Activated effector memory CD4-positive, alpha-beta T cell treated with anti-CD3 and anti-CD28 coated beads, Interleukin-2, amount 50 U/mL, for 16 hours (primary cell): ENCODE measurements at regions not wholly inside any gene's neighbourhood (a gene's known extent, or its start where the extent isn't known, plus 50 kb on each side); places are given as distances from the start of the nearest gene placed in this dataset.
A peak's percentile ranks its signal among the peaks of the same experiment; 100 is the strongest.
"Not testable (repeated sequence)": the region's sequence is repeated elsewhere in the genome, so short reads cannot be mapped to it uniquely, and the experiment has no call there.

Experiments
- DNase-seq: peaks from one replicate; pipeline ENCODE4 v3.0.0-alpha.2; 2020

DNA sequence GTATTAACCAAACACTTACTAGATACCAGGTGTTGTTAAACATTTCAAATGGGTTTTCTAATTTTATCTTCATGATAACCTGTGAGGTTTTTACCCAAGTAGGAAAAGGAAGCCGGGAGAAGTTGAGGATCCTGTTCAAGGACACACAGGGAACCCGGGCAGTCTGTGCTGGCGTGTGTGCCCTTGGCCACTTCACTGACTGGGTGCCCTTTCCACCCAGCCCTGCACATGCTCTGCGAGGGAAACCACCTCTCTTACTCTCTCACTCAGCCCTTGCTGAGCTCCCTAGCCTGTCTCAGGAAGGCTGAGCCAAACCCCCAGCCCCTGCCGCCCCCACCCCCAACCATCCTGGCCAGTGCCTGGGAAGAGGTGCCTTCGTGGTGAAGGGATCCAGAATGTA, 51.8 kb downstream of the TEX44 start:
- no peak for DNase-seq

DNA sequence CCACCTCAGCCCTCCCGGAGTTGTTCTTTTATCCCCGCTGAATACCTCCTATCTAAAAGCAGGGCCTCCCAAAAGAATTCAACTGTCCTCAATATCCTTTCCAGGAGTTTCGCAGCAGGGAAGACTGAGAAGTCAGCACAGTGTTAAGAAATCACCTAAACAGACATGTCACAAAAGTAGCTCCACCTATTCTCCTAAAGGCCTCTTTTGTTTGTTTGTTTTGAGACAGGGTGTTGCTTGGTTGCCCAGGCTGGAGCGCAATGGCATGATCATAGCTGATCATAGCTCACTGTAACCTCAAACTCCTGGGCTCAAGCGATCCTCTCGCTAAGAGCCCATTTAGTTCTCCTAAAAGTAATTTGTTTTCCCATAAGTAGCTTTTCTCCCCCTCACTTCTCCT, 53.8 kb downstream of the TEX44 start:
- no peak for DNase-seq

DNA sequence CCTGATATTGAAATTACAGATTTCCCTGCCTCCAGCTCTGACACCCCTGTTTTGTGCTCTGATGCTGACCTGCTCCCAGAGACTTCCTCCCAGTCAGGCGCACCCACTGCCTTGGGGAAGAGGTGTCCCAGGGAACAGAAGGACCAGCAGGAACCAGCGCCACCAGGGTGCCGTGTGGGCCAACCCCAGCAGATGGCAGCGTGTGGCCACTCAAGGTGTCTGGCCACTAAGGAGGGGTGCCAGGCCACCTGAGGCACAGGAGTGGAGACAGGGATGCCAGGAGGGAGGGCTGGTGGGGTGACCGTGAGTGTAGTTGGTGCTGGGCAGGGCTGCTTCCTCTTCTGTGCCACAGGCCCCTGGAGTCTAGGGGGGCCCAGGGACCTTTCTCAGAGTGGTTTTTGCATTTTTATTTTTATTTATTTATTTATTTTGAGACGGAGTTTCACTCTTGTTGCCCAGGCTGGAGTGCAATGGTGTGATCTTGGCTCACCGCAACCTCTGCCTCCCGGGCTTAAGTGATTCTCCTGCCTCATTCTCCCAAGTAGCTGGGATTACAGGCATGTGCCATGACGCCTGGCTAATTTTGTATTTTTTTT, 56.0 kb downstream of the TEX44 start:
- DNase-seq: peak; percentile 84

DNA sequence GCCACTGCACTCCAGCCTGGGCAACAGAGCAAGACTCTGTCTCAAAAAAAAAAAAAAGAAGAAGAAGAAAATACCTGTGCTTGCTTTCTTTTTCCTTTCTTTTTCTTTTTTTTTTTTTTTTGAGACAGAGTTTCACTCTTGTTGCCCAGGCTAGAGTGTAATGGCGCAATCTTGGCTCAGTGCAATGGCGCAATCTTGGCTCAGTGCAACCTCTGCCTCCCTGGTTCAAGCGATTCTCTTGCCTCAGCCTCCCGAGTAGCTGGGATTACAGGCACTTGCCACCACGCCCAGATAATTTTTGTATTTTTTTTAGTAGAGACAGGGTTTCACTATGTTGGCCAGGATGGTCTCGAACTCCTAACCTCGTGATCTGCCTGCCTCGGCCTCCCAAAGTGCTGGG, 56.8 kb upstream of the PTMA start:
- DNase-seq: not testable (repeated sequence)

DNA sequence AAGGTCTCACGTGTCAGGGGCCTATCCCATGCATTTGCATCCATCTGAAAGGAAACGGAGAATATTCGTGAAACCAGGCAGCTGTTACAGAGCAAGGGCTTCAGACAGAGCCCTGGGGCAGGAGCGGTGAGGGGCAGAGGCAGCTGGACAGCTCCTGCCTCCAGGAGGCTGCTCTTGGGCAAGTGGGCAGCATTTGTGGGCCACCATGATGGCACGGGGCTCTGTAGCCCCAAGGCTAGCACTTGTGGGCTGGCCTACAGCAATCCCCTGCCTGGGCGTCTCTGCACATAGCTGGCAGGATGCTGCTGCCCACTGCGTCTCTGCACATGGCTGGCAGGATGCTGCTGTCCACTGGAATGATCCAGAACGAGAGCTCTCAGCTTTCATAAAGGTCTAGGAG, 52.8 kb upstream of the PTMA start:
- DNase-seq: no peak

DNA sequence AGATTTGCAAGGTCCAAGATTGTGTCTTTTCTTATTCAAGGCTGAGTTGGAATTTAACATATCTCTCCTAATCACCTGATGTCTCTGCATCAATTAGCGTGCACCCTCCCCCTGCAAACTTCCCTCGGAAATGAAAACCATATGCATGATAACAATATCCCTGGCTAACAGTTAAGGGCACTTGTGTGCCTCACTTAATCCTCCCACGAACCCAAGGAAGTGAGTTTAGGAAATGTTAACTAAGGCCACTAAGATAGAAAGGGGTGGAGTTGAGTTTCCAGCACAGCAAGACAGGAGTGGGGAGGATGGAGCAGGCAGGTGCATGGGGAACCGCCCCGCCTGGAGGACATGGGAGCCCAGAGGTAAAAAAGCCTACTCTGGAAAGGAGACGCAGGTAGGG, 52.4 kb upstream of the PTMA start:
- DNase-seq: no peak
